ENCODE measurements at regions not wholly inside any gene's neighbourhood (a gene's known extent, or its start where the extent isn't known, plus 50 kb on each side); places are given as distances from the start of the nearest gene placed in this dataset.

- TF ChIP-seq, protein P1, sequence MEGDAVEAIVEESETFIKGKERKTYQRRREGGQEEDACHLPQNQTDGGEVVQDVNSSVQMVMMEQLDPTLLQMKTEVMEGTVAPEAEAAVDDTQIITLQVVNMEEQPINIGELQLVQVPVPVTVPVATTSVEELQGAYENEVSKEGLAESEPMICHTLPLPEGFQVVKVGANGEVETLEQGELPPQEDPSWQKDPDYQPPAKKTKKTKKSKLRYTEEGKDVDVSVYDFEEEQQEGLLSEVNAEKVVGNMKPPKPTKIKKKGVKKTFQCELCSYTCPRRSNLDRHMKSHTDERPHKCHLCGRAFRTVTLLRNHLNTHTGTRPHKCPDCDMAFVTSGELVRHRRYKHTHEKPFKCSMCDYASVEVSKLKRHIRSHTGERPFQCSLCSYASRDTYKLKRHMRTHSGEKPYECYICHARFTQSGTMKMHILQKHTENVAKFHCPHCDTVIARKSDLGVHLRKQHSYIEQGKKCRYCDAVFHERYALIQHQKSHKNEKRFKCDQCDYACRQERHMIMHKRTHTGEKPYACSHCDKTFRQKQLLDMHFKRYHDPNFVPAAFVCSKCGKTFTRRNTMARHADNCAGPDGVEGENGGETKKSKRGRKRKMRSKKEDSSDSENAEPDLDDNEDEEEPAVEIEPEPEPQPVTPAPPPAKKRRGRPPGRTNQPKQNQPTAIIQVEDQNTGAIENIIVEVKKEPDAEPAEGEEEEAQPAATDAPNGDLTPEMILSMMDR (conservative IDR thresholded peaks at IDR 0.05; ENCODE audit: low read depth): no peak
- CTCF ChIA-PET: no interaction called here
- no peak for DNase-seq (ENCODE audit: low spot score)
- POLR2A ChIA-PET (ENCODE audit: low non-redundant PET): no interaction called here
- no peak overlapping the region; the same call in 1 of the 2 replicates for H3K27ac ChIP-seq
These were observed 92.4 kb downstream of the RHOB start for GRCh38 chr2:20539133-20539719.

- ChIA-PET CTCF (no interaction called here), POLR2A (ENCODE audit: low non-redundant PET) (no interaction called here)
- TF ChIP-seq, protein P1 (conservative IDR thresholded peaks at IDR 0.05; ENCODE audit: low read depth): no peak
- no peak for DNase-seq (ENCODE audit: low spot score)
- H3K27ac ChIP-seq: peak overlapping the region; percentile 65
These were observed 93.1 kb downstream of the RHOB start for GRCh38 chr2:20539776-20540586.

GRCh38 chr2:20540587-20541293 lies 93.9 kb downstream of the RHOB start:
- DNase-seq (ENCODE audit: low spot score): no peak
- H3K27ac ChIP-seq: peak overlapping the region; percentile 65
- TF ChIP-seq, protein P1 (conservative IDR thresholded peaks at IDR 0.05; ENCODE audit: low read depth): no peak
- CTCF ChIA-PET: interaction anchor here (0.6 kb wide), 1 partner anchor 96 kb away, joined by 3 read pairs; no protein-coding TSS in a partner anchor
- POLR2A ChIA-PET (ENCODE audit: low non-redundant PET): no interaction called here

GRCh38 chr2:20541294-20541640 lies 94.4 kb downstream of the RHOB start:
- POLR2A ChIA-PET (ENCODE audit: low non-redundant PET): no interaction called here
- peak overlapping the region; percentile 65 for H3K27ac ChIP-seq
- CTCF ChIA-PET: interaction anchor here (0.6 kb wide), 1 partner anchor 97 kb away, joined by 3 read pairs; no protein-coding TSS in a partner anchor
- TF ChIP-seq, protein P1 (conservative IDR thresholded peaks at IDR 0.05; ENCODE audit: low read depth): no peak
- no peak for DNase-seq (ENCODE audit: low spot score)

- POLR2A ChIA-PET (ENCODE audit: low non-redundant PET): no interaction called here
- TF ChIP-seq, protein P1 (conservative IDR thresholded peaks at IDR 0.05; ENCODE audit: low read depth): no peak
- no peak for DNase-seq (ENCODE audit: low spot score)
- CTCF ChIA-PET: interaction anchor here (0.6 kb wide), 1 partner anchor 97 kb away, joined by 3 read pairs; no protein-coding TSS in a partner anchor
- H3K27ac ChIP-seq: peak overlapping the region; percentile 65
These were observed 94.8 kb downstream of the RHOB start for GRCh38 chr2:20541651-20542050.

GRCh38 chr2:20542269-20542668 lies 95.4 kb downstream of the RHOB start:
- CTCF ChIA-PET: no interaction called here

More at GRCh38 chr2:20542269-20542668, 95.4 kb downstream of the RHOB start:
- POLR2A ChIA-PET (ENCODE audit: low non-redundant PET): no interaction called here
- H3K27ac ChIP-seq: peak overlapping the region; percentile 65
- no peak for DNase-seq (ENCODE audit: low spot score)
- TF ChIP-seq, protein P1 (conservative IDR thresholded peaks at IDR 0.05; ENCODE audit: low read depth): no peak

Data from RWPE1 (cell line).